ENCODE measurements at regions not wholly inside any gene's neighbourhood (a gene's known extent, or its start where the extent isn't known, plus 50 kb on each side); places are given as distances from the start of the nearest gene placed in this dataset.

DNA sequence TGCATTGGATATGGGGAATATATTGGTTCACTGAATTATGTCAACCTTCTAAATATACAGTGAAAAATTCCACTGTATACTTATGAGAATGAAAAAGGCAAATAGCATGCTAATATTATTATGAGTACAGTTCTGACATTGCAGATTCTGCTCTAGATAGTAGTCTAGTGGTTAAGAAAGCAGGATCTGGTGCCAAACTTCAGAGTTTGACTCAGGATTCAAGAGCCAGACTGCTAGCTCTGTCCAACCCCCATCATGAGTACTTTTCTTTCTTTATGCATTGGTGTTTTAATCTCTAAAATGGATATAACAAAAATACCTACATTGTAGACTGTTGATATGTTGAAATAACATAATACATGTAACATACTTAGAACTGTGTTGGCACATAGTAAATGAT, 57.3 kb upstream of the PLSCR4 start:
- DNase-seq: no peak

DNA sequence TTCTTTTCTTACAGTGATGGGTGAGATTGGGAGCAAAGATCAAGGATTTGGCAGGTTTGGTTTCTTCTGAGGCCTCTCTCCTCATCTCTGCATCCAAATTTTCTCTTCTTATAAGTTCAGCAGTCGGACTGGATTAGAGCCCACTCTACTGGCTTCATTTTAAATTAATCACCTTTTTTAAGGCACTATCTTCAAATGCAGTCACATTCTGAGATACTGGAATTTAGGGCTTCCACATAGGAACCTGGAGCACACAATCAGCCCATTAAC, 56.5 kb upstream of the PLSCR4 start:
- DNase-seq: no peak

DNA sequence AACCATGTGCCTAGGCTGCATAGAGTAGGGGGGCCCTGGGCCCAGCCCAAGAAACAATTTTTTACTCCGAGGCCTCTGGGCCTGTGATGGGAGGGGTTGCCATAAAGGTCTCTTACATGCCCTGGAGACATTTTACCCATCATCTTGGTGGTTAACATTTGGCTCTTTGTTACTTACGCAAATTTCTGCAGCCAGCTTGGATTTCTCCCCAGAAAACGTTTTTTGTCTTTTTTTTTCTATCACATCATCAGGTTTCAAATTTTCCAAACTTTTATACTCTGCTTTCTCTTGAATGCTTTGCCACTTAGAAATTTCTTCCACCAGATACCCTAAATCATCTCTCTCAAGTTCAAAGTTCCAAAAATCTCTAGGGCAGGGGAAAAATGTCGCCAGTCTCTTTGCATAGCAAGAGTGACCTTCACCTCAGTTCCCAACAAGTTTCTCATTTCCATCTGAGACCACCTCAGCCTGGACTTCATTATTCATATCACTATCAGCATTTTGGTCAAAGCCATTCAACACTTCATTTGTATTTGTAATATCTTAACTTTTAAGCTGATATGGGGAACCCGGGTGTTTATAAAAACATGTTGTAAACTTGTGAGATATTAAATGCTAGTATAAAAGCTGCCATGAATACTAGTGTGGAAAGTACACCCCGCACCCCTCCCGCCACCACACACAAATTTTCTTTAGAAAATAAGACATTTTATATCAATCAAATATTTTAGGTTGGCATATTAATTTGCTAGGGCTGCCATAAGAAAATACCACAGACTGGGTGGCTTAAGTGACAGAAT, 56.0 kb upstream of the PLSCR4 start:
- no peak for DNase-seq

DNA sequence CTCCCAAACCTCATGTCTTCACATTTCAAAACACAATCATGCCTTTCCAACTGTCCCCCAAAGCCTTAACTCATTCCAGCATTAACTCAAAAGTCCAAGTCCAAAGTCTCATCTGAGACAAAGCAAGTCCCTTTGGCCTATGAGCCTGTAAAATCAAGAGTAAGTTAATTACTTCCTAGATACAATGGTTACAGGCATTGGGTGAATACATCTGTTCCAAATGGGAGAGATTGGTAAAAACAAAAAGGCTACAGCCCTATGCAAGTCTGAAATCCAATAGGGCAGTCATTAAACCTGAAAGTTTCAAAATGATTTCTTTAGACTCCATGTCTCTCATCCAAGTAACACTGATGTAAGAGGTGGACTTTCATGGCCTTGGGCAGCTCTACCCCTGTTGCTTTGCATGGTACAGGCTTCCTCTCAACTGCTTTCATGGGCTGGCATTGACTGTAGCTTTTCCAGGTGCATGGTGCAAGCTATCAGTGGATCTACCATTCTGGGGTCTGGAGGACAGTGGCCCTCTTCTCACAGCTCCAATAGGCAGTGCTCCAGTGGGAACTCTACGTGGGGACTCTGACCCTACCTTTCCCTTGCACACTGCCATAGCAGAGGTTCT, 55.0 kb upstream of the PLSCR4 start:
- no peak for DNase-seq

DNA sequence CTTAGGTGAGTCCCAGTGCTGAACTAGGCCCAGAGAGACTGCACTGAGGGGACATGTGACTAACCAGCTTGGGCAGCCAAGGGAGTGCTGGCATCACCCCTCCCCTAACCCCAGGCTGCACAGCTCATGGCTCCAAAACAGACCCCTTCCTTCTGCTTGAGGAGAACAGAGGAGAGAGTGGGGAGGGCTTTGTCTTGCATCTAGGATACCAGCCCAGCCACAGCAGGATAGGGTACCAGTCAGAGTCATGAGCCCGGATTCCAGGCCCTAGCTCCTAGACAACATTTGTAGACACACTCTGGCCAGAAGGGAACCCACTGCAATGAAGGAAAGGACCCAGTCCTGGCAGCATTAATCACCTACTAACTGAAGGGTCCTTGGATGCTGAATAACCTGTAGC, 49.9 kb upstream of the PLSCR4 start:
- no peak for DNase-seq
